WERI-Rb-1 (cell line): ENCODE measurements at regions not wholly inside any gene's neighbourhood (a gene's known extent, or its start where the extent isn't known, plus 50 kb on each side); places are given as distances from the start of the nearest gene placed in this dataset.
A peak's percentile ranks its signal among the peaks of the same experiment; 100 is the strongest.

ENCODE experiments used
- DNase-seq: peaks from one replicate; pipeline ENCODE4 v3.0.0-alpha.2; 2020
- H3K27ac ChIP-seq: fragments of 250-450 bp; sonication (Bioruptor Pico); 2 replicates; pipeline ENCODE4 v1.5.1; 2020; ENCODE audit warnings: mild to moderate bottlenecking, moderate library complexity
- H3K27me3 ChIP-seq: fragments of 250-450 bp; sonication (Bioruptor Pico); 2 replicates; pipeline ENCODE4 v1.5.1; 2021; ENCODE audit warnings: mild to moderate bottlenecking, low read depth, moderate library complexity; ENCODE audit not compliant: insufficient read depth, severe bottlenecking
- H3K36me3 ChIP-seq: fragments of 250-450 bp; sonication (Bioruptor Pico); 2 replicates; pipeline ENCODE4 v1.5.1; 2020; ENCODE audit warnings: mild to moderate bottlenecking, moderate library complexity
- H3K4me3 ChIP-seq: 2 replicates; pipeline ENCODE4 v1.5.1; 2011; ENCODE audit warnings: low read depth, mild to moderate bottlenecking, control low read depth, low read length
- H3K9me3 ChIP-seq: fragments of 250-450 bp; sonication (Bioruptor Pico); 2 replicates; pipeline ENCODE4 v1.5.1; 2021; ENCODE audit warnings: mild to moderate bottlenecking, moderate library complexity; ENCODE audit not compliant: severe bottlenecking
- CTCF ChIP-seq: IDR thresholded peaks from 2 replicates; pipeline ENCODE4 v1.5.1; 2011; ENCODE audit warnings: low read depth, mild to moderate bottlenecking, control low read depth, inconsistent platforms, low read length

- no peak overlapping the region for H3K4me3 ChIP-seq
- H3K9me3 ChIP-seq, result no peaks in the 10 kb centered on the region
- H3K27me3 ChIP-seq, result no peaks in the 10 kb centered on the region
- peak; percentile 85 for DNase-seq
- peak; percentile 69 for TF ChIP-seq CTCF
- no peaks in the 10 kb centered on the region for H3K36me3 ChIP-seq
- no peak overlapping the region for H3K27ac ChIP-seq
Measured at GRCh38 chr9:89730715-89731114, 125.9 kb downstream of the GADD45G start.

DNA sequence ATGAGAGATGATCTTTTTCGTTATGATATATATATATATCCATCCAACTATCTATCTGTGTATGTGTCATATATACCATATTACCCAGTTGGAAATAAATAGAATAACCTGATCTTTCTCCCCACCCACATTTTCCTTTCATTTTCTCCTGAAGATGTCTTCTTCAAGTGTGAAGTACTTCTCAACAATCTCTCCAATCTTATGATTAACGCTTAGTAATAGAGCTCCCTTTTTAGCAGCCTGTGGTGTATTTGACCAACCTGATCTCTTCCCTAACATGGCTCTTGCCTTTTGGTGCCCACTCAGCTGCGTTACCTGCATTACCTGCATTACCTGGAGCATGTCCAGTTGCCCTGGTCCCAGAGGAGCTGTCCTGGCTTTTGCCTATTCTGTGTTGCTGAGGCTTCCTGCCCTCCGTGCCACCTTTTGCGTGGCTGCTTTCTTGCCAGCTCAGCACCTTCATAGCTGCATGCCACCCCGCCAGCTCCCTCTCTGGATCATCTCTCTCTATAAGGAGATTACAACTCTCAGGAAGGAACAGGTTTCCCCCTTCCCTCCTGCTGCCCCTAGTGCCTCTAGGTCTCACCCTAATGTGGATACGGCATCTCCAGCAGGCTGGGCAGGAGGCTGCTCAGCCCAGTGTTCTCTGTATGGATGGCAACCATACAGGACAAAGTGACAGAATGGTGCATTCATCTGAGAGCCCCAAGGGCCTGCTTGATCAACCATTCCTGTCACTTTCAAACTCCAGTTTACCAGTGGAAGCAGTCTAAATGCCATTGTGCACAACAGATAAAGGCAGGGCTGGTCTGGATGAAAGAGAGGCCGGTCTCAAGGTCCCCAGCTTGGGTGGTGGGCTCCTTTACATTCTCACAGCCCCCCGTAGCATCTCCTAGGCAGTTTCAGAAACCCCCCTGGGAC is 126.7 kb downstream of the GADD45G start:
- Histone ChIP-seq H3K9me3 (no peaks in the 10 kb centered on the region), H3K27me3 (no peaks in the 10 kb centered on the region), H3K27ac (peak overlapping the region; percentile 53), H3K4me3 (peak overlapping the region; percentile 9; the same call in 1 of the 2 replicates), H3K36me3 (no peaks in the 10 kb centered on the region)
- peak; percentile 62 for DNase-seq
- 0 out of 2 replicates have a peak, but pooled peaks have one; percentile 14 for TF ChIP-seq CTCF

DNA sequence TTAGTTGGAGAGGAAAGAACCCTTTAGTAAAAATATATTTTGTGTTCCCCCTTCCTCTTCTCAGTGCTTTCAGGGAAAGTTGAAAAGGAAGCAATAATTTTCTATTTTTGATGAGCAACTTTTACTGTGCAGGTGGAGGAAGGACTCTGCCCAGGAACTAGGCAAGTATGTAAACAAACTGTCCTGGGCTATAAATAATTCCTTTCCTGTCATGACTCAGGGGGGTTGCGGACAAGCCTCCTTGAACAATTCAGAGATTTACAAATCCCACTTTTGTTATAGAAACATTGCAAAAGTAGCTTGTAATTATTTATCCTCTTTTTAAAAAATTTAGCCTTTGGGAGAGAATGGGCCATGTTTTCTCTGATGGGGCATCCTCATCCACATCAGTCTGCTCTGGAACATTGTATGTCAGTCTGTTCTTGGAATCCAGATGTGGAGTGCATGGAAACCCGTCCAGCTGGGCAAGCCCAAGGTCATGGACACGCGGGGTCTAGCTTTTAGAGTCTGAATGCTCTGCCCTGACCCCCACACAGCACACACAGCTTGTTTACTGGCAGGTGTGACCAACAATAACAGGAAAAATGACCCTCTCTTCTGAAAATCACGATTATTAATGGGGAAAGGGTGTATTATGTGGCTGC is 127.6 kb downstream of the GADD45G start:
- no peak for TF ChIP-seq CTCF
- Histone ChIP-seq H3K27me3 (no peaks in the 10 kb centered on the region), H3K27ac (no peak overlapping the region), H3K9me3 (no peaks in the 10 kb centered on the region), H3K4me3 (no peak overlapping the region), H3K36me3 (no peaks in the 10 kb centered on the region)
- DNase-seq, result no peak

- no peak overlapping the region for H3K27ac ChIP-seq
- TF ChIP-seq CTCF, result no peak
- no peak overlapping the region for H3K4me3 ChIP-seq
- H3K36me3 ChIP-seq, result no peaks in the 10 kb centered on the region
- DNase-seq, result no peak
- no peaks in the 10 kb centered on the region for H3K27me3 ChIP-seq
- H3K9me3 ChIP-seq, result no peaks in the 10 kb centered on the region
Measured at GRCh38 chr9:89732939-89733324, 128.1 kb downstream of the GADD45G start.

GRCh38 chr9:89734600-89735041 is 129.8 kb downstream of the GADD45G start:
- Histone ChIP-seq H3K36me3 (no peaks in the 10 kb centered on the region), H3K9me3 (no peaks in the 10 kb centered on the region), H3K27ac (no peak overlapping the region), H3K27me3 (no peaks in the 10 kb centered on the region), H3K4me3 (no peak overlapping the region)
- no peak for TF ChIP-seq CTCF
- DNase-seq, result no peak
